GM23248 (cell line): ENCODE measurements at regions not wholly inside any gene's neighbourhood (a gene's known extent, or its start where the extent isn't known, plus 50 kb on each side); places are given as distances from the start of the nearest gene placed in this dataset.

Experiments used
- DNase-seq: peaks from one replicate; pipeline ENCODE4 v3.0.0-alpha.2; 2015
- H2AFZ ChIP-seq: fragments of 200-600 bp; sonication (generic); 2 replicates; pipeline ENCODE4 v1.6.1; 2016; ENCODE audit warnings: antibody characterized with exemption
- H3F3A ChIP-seq: fragments of 200-600 bp; sonication (generic); 2 replicates; pipeline ENCODE4 v1.6.1; 2016; ENCODE audit warnings: mild to moderate bottlenecking, antibody characterized with exemption, mixed run types; ENCODE audit not compliant: insufficient read depth
- H3K27ac ChIP-seq: fragments of 200-600 bp; sonication (generic); 2 replicates; pipeline ENCODE4 v1.5.1; 2016; ENCODE audit warnings: mild to moderate bottlenecking
- H3K27me3 ChIP-seq: fragments of 200-600 bp; sonication (generic); replicated peaks from 2 replicates; pipeline ENCODE4 v1.6.1; 2016; ENCODE audit warnings: mild to moderate bottlenecking; ENCODE audit not compliant: insufficient read depth
- H3K36me3 ChIP-seq: fragments of 200-600 bp; sonication (generic); 2 replicates; pipeline ENCODE4 v1.6.1; 2016; ENCODE audit warnings: low read depth, mild to moderate bottlenecking
- H3K4me1 ChIP-seq: fragments of 200-600 bp; sonication (generic); 2 replicates; pipeline ENCODE4 v1.6.1; 2016; ENCODE audit warnings: mild to moderate bottlenecking; ENCODE audit not compliant: insufficient read depth
- H3K4me2 ChIP-seq: fragments of 200-600 bp; sonication (generic); one replicate; pipeline ENCODE4 v1.6.1; 2016; ENCODE audit warnings: mild to moderate bottlenecking; ENCODE audit not compliant: unreplicated experiment
- H3K4me3 ChIP-seq: fragments of 200-600 bp; sonication (generic); 2 replicates; pipeline ENCODE4 v1.5.1; 2016; ENCODE audit warnings: mild to moderate bottlenecking
- H3K79me2 ChIP-seq: fragments of 200-600 bp; sonication (generic); 2 replicates; pipeline ENCODE4 v1.6.1; 2016; ENCODE audit warnings: mild to moderate bottlenecking; ENCODE audit not compliant: insufficient read depth
- H3K9ac ChIP-seq: fragments of 200-600 bp; sonication (generic); 2 replicates; pipeline ENCODE4 v1.6.1; 2016; ENCODE audit warnings: mild to moderate bottlenecking
- H3K9me2 ChIP-seq: fragments of 200-600 bp; sonication (generic); 2 replicates; pipeline ENCODE4 v1.6.1; 2016; ENCODE audit warnings: mixed run types, mild to moderate bottlenecking, moderate library complexity; ENCODE audit not compliant: insufficient read depth
- H3K9me3 ChIP-seq: fragments of 200-600 bp; sonication (generic); one replicate; pipeline ENCODE4 v1.6.1; 2017; ENCODE audit warnings: low read depth
- H4K20me1 ChIP-seq: fragments of 200-600 bp; sonication (generic); 2 replicates; pipeline ENCODE4 v1.6.0; 2016; ENCODE audit not compliant: insufficient read depth
- EZH2 ChIP-seq: fragments of 200-600 bp; sonication (generic); IDR thresholded peaks from 2 replicates; pipeline ENCODE4 v1.6.1; 2018; ENCODE audit warnings: antibody characterized with exemption, mild to moderate bottlenecking; ENCODE audit not compliant: insufficient read depth, poor library complexity, severe bottlenecking
- EZH2phosphoT487 ChIP-seq: fragments of 200-600 bp; sonication (generic); IDR thresholded peaks from 2 replicates; pipeline ENCODE4 v1.6.1; 2018; ENCODE audit warnings: antibody characterized with exemption, moderate library complexity, mild to moderate bottlenecking, low read depth; ENCODE audit not compliant: insufficient read depth
- WGBS, 2 experiments: methylation state at CpG; one replicate each; pipeline ENCODE4 v1.1.6; 2015 to 2017; ENCODE audit warnings: low lambda C conversion rate in 2 of 2, low coverage in 1 of 2; ENCODE audit errors: missing lambda C conversion rate in 2 of 2; 5-methylcytosine and 5-hydroxymethylcytosine counted together
- in situ Hi-C: fragments of 300-500 bp; cut with MboI; formaldehyde crosslinking; loops from 2 replicates; pipeline ENCODE4 v1.15.0; 2020

DNA sequence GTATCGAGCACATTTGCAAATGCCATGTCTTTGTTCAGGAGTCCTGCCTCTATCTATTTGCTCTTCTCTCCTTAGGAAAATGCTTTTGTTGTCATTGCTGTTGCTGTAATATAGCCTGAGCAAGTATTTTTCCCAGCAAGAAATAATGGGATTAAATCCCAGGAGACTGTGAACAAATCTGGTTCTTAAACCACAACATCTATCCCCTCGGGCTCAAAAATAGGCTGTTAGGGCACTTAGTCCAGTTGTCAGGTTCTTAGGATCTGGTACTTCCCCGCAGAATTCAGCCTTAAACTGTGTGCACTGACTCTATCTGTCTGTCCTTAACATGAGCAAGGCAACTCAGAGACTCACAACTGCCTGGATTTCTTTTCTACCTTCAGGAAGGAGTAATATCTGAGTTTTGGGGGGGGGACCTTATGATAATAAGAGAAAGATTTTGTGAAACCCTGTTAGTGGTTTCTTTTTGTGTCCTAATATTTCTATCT, 437.5 kb downstream of the HTR1B start:
- Histone ChIP-seq H3K79me2 (no peaks in the 10 kb centered on the region), H3K9me3 (no peaks in the 10 kb centered on the region)
- in situ Hi-C loops: no loop called here

DNA sequence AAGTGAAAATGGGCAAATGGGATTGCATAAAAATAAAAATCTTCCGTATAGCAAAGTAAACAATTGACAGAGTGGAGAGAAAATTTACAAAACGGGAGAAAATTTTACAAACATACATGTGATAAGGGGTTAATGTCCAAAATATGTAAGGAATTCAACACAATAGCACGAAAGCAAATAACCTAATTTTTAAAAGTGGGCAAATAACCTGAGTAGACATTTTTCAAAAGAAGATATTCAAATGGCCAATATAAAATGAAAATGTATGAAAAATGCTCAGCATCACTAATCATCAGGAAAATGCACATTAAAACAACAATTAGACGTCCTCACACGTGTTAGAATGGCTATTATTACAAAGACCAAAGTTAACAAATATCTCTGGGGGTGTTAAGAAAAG, 441.5 kb downstream of the HTR1B start:
- Histone ChIP-seq H3K9me3 (no peaks in the 10 kb centered on the region), H3K9ac (no peak overlapping the region), H3K4me3 (no peak overlapping the region), H3K79me2 (no peaks in the 10 kb centered on the region), H3K9me2 (no peaks in the 10 kb centered on the region), H3K4me1 (no peaks in the 10 kb centered on the region), H3K27me3 (no peaks in the 10 kb centered on the region), H3K36me3 (no peaks in the 10 kb centered on the region), H3K27ac (no peak overlapping the region), H4K20me1 (no peaks in the 10 kb centered on the region), H3K4me2 (no peak overlapping the region), H2AFZ (no peak overlapping the region), H3F3A (no peaks in the 10 kb centered on the region)
- TF ChIP-seq EZH2: no peak
- TF ChIP-seq EZH2phosphoT487: no peak
- in situ Hi-C loops: no loop called here
- WGBS, 2 experiments: 35 to 43% methylated on average over 5 of the region's 5 CpGs
- DNase-seq: no peak

More for the DNA sequence above, 437.5 kb downstream of the HTR1B start:
- Histone ChIP-seq H4K20me1 (no peaks in the 10 kb centered on the region), H3K4me2 (no peak overlapping the region), H3F3A (no peaks in the 10 kb centered on the region), H3K9me2 (no peaks in the 10 kb centered on the region), H3K27ac (no peak overlapping the region), H3K4me1 (no peaks in the 10 kb centered on the region), H3K36me3 (no peaks in the 10 kb centered on the region), H2AFZ (no peak overlapping the region), H3K9ac (no peak overlapping the region), H3K4me3 (no peak overlapping the region), H3K27me3 (no peaks in the 10 kb centered on the region)
- WGBS, 2 experiments: 64% methylated on average over 3 of the region's 3 CpGs
- DNase-seq: no peak
- no peak for TF ChIP-seq EZH2phosphoT487
- TF ChIP-seq EZH2: no peak

DNA sequence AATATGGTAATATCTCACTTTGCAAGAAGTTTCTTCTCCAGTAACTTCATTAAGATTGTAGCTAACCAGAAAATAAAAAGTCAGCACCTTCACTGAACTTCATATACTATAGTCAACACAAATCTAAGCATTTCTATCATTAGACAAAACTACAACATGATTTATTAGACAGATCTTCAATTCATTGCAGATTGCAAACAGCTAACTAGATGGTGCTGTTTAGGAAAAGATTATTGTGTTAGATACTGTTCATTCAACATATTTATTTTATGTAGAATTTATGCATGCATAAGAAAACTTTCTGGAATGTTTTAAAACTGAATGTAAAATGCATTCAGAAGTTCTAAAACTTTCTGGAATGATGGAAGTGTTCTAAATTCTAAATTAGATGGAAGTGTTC, 442.1 kb downstream of the HTR1B start:
- Histone ChIP-seq H3K9me3 (no peaks in the 10 kb centered on the region), H4K20me1 (no peaks in the 10 kb centered on the region), H3K27me3 (no peaks in the 10 kb centered on the region), H3K79me2 (no peaks in the 10 kb centered on the region), H3K9me2 (no peaks in the 10 kb centered on the region), H3K36me3 (no peaks in the 10 kb centered on the region), H2AFZ (no peak overlapping the region), H3K27ac (no peak overlapping the region), H3K4me2 (no peak overlapping the region), H3K4me3 (no peak overlapping the region), H3F3A (no peaks in the 10 kb centered on the region), H3K9ac (no peak overlapping the region), H3K4me1 (no peaks in the 10 kb centered on the region)
- TF ChIP-seq EZH2phosphoT487 (no peak), EZH2 (no peak)
- no peak for DNase-seq
- in situ Hi-C loops: no loop called here

GRCh38 chr6:77019081-77019480, 444.2 kb downstream of the HTR1B start:
- no peak for DNase-seq
- no peak overlapping the region for H2AFZ ChIP-seq
- 54 to 76% methylated on average over 3 of the region's 3 CpGs for WGBS, 2 experiments

GRCh38 chr6:77017537-77017936, 445.8 kb downstream of the HTR1B start:
- H3F3A ChIP-seq: no peaks in the 10 kb centered on the region
- no peaks in the 10 kb centered on the region for H3K27me3 ChIP-seq
- no peaks in the 10 kb centered on the region for H3K36me3 ChIP-seq
- no peaks in the 10 kb centered on the region for H3K79me2 ChIP-seq
- H4K20me1 ChIP-seq: no peaks in the 10 kb centered on the region
- H3K9ac ChIP-seq: no peak overlapping the region
- no peak overlapping the region for H3K4me2 ChIP-seq
- H3K4me1 ChIP-seq: no peaks in the 10 kb centered on the region
- no peaks in the 10 kb centered on the region for H3K9me2 ChIP-seq
- H3K4me3 ChIP-seq: no peak overlapping the region
- no peak overlapping the region for H3K27ac ChIP-seq
- in situ Hi-C loops: no loop called here
- TF ChIP-seq EZH2phosphoT487 (no peak), EZH2 (no peak)
- H3K9me3 ChIP-seq: no peaks in the 10 kb centered on the region
- no peak overlapping the region for H2AFZ ChIP-seq
- 48 to 51% methylated on average over 2 of the region's 2 CpGs for WGBS, 2 experiments
- DNase-seq: no peak

More at GRCh38 chr6:77019081-77019480, 444.2 kb downstream of the HTR1B start:
- no peaks in the 10 kb centered on the region for H3K9me3 ChIP-seq
- H3K4me2 ChIP-seq: no peak overlapping the region
- H3K79me2 ChIP-seq: no peaks in the 10 kb centered on the region
- no peaks in the 10 kb centered on the region for H3K4me1 ChIP-seq
- H3F3A ChIP-seq: no peaks in the 10 kb centered on the region
- in situ Hi-C loops: no loop called here
- no peak overlapping the region for H3K4me3 ChIP-seq
- H4K20me1 ChIP-seq: no peaks in the 10 kb centered on the region
- H3K27ac ChIP-seq: no peak overlapping the region
- TF ChIP-seq EZH2phosphoT487: no peak
- no peak for TF ChIP-seq EZH2
- H3K27me3 ChIP-seq: no peaks in the 10 kb centered on the region
- no peaks in the 10 kb centered on the region for H3K36me3 ChIP-seq
- H3K9ac ChIP-seq: no peak overlapping the region
- no peaks in the 10 kb centered on the region for H3K9me2 ChIP-seq
